GM12801 (cell line): ENCODE measurements at regions not wholly inside any gene's neighbourhood (a gene's known extent, or its start where the extent isn't known, plus 50 kb on each side); places are given as distances from the start of the nearest gene placed in this dataset.

ENCODE experiments used
- CTCF ChIP-seq: IDR thresholded peaks from one replicate; pipeline ENCODE4 v1.5.1; 2011; ENCODE audit warnings: control low read depth; ENCODE audit not compliant: insufficient read length; ENCODE audit errors: extremely low read depth

- TF ChIP-seq CTCF, result no peak
These were observed 96.2 kb upstream of the EYS start for GRCh38 chr6:65803186-65803585.

GRCh38 chr6:65799389-65799788 is 92.4 kb upstream of the EYS start:
- TF ChIP-seq CTCF, result no peak

GRCh38 chr6:65798280-65799014 is 91.4 kb upstream of the EYS start:
- TF ChIP-seq CTCF, result no peak

GRCh38 chr6:65790666-65791065 is 83.6 kb upstream of the EYS start:
- no peak for TF ChIP-seq CTCF

GRCh38 chr6:65787787-65788186 is 80.8 kb upstream of the EYS start:
- TF ChIP-seq CTCF, result no peak

- no peak for TF ChIP-seq CTCF
These were observed 79.8 kb upstream of the EYS start for GRCh38 chr6:65786815-65787214.

- TF ChIP-seq CTCF, result no peak
These were observed 73.7 kb upstream of the EYS start for GRCh38 chr6:65780691-65781090.
